Skeletal muscle satellite cell (primary cell): ENCODE measurements at regions not wholly inside any gene's neighbourhood (a gene's known extent, or its start where the extent isn't known, plus 50 kb on each side); places are given as distances from the start of the nearest gene placed in this dataset.

Source experiments
- H3K27me3 ChIP-seq: 2 replicates; pipeline ENCODE4 v1.7.0; 2013; ENCODE audit warnings: low read length; ENCODE audit not compliant: control insufficient read depth, insufficient read depth
- H3K36me3 ChIP-seq: 2 replicates; pipeline ENCODE4 v1.7.0; 2013; ENCODE audit warnings: mild to moderate bottlenecking, control low read depth, low read length; ENCODE audit not compliant: insufficient read depth
- H3K4me1 ChIP-seq: 2 replicates; pipeline ENCODE4 v1.7.0; 2013; ENCODE audit warnings: low read length; ENCODE audit not compliant: control insufficient read depth, insufficient read depth
- H3K4me2 ChIP-seq: 2 replicates; pipeline ENCODE4 v1.7.0; 2013; ENCODE audit warnings: mild to moderate bottlenecking, low read length
- H3K4me3 ChIP-seq: 2 replicates; pipeline ENCODE4 v1.7.0; 2013; ENCODE audit warnings: low read length
- H3K9ac ChIP-seq: 2 replicates; pipeline ENCODE4 v1.7.0; 2013; ENCODE audit warnings: mild to moderate bottlenecking, low read depth, low read length, moderate library complexity
- H3K9me3 ChIP-seq: replicated peaks from 2 replicates; pipeline ENCODE4 v1.7.0; 2013; ENCODE audit warnings: mild to moderate bottlenecking, control low read depth, low read length

DNA sequence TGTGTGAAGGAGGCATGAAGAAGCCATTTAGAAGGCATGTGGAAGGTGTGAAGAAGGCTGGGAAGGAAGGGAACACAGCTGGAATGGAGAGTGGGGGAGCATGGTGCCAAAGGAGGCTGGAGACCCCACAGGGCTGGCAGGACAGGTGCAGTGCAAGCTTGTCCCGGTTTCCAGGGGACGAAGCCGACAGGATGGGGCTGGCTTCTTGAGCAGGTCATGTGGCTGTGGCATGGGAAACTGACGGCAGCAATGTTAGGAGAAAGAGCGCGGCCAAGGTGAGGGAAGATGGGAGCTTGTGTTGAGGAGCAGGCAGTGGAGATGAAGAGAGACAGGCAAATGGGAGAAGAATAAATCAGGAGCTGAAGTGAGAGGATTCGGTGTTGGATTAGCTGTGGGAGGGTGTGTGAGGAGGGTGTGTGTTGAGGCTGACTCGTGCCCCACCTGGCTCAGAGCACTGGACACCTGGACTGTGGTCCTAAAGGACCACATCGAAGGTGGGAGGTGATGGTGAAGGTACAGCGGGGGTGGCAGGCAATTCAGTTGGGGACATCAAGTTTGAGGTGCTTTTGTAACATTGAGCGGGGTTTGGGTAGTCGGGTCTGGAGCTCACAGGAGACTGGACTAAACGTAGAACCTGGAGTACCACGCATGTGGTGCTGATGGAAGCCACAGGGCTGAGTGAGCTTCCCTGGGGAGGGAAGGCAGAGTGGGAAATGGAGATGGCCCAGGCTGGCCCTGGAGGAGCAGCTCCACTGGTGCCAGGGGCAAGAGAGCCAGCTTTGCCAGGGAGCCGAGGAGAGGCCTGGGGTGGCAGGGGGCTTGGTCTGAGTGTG lies 165.6 kb upstream of the HDAC4 start:
- peaks cover 13% of the 10 kb centered on the region for H3K9me3 ChIP-seq
- H3K36me3 ChIP-seq, result no peaks in the 10 kb centered on the region
- H3K9ac ChIP-seq, result no peak overlapping the region
- H3K27me3 ChIP-seq, result no peaks in the 10 kb centered on the region
- H3K4me2 ChIP-seq, result no peak overlapping the region
- no peaks in the 10 kb centered on the region for H3K4me1 ChIP-seq
- no peak overlapping the region for H3K4me3 ChIP-seq

DNA sequence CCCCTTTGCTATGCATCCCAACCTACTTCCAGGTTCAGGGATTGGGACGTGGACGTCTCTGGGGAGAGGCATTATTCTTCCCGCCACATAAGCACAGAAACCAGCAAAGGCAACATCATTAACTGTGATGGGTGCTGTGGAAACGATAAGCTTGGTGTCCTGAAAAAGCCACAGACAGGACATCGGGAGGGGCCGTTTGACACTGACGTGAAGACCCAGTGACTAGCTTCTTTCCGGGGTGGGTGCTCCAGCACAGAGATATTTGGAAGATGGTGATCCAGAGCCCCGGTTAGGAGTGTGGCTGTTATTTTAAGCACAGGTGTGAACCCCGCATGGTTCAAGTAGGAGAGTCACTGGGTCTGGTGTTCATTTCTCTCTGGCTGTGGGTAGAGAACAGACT lies 163.8 kb upstream of the HDAC4 start:
- H3K4me1 ChIP-seq, result no peaks in the 10 kb centered on the region
- peaks cover 13% of the 10 kb centered on the region for H3K9me3 ChIP-seq
- no peak overlapping the region for H3K4me2 ChIP-seq
- no peak overlapping the region for H3K4me3 ChIP-seq
- no peak overlapping the region for H3K9ac ChIP-seq
- no peaks in the 10 kb centered on the region for H3K27me3 ChIP-seq
- no peaks in the 10 kb centered on the region for H3K36me3 ChIP-seq

DNA sequence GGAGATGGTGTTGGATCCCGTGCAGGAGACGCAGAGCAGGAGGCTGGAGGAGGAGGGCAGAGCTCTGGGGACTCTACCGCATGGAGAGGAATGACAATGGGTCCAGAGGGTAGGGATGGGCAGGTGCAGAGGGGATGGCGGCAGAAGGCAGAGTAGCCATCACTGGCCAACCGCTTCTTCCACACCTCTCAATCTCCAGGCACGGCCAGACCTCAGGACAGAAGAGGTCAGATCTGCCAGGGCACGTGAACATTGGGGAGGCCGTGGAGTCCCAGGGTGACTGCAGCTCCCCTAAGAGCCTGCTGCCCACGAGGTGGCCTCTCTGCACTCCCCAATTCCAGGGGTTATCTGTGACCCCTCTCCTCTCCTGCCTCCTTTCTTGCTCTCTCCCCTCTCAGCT lies 162.7 kb upstream of the HDAC4 start:
- Histone ChIP-seq H3K4me1 (no peaks in the 10 kb centered on the region), H3K9ac (no peak overlapping the region), H3K36me3 (no peaks in the 10 kb centered on the region), H3K9me3 (peaks cover 10% of the 10 kb centered on the region), H3K4me3 (no peak overlapping the region), H3K27me3 (no peaks in the 10 kb centered on the region), H3K4me2 (no peak overlapping the region)

DNA sequence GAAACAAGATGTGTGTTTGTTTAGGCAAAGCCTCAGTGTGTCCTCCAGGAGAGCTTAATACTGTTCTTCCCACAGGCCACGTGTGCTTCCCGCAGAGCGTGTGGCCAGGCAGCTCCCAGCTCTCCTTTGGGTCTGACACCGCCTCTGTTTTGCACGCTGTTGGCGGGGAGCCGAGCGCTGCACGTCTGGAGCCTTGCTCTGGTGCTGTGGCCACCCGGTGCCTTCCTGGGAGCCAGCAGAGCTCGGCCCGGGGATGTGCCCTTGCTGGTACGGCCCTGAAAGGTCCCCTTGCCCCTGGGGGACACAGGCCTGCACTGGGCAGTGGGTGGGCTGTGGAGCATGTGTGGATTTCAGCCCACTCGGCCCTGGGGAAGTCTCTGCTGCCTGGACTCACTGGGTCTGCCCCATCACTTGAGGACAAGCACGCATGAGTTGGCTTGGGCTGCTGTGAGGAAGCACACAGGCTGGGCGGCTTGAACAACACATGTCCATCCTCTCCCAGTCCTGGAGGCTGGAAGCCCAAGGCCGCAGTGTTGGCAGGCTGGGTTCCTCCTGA lies 160.7 kb upstream of the HDAC4 start:
- Histone ChIP-seq H3K4me1 (no peaks in the 10 kb centered on the region), H3K4me3 (no peak overlapping the region), H3K27me3 (no peaks in the 10 kb centered on the region), H3K9me3 (peaks cover 10% of the 10 kb centered on the region), H3K9ac (no peak overlapping the region), H3K4me2 (no peak overlapping the region), H3K36me3 (no peaks in the 10 kb centered on the region)

DNA sequence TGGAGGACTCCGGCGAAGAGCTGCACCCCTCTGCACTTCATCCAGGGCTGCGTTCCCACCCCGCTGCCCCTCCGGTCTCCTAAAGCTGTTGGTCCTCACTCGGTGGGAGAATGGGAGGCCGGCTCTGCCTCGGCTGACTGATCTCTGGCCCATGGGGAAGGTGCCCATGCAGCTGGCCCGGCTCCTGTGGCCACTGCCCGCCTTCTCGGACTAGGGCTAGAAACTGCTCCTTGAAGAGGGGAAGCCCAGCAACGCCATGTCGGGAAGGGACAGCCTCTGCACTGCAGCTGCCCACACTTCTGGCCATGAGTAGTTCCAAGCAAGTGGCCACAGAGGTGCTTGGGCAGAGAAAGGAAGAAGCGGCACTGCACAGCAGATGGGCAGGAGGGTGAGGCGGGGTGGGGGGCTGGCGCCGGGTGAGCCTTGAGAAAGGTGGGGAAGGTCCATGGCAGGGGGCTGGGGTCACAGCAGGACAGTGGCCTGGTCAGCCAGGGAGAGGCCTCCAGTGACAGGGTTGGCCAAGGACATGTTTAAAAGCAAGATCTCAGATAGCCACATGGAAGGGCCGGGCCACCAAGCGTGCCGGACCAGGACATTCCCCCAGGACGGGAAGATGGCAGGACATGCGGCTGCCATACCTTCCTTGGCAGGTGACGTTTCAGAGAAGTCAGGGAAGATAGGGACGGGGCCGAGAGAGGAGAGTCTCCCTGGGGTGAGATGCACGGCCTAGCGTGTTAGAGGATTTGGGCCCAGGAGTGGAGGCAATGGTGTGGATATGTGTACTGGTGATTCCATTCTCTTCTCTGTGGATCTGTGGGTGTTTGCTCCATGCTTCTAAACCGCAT lies 158.8 kb upstream of the HDAC4 start:
- Histone ChIP-seq H3K27me3 (no peaks in the 10 kb centered on the region), H3K9ac (no peak overlapping the region), H3K9me3 (peaks cover 9% of the 10 kb centered on the region), H3K4me1 (no peaks in the 10 kb centered on the region), H3K4me2 (no peak overlapping the region), H3K4me3 (no peak overlapping the region), H3K36me3 (no peaks in the 10 kb centered on the region)

DNA sequence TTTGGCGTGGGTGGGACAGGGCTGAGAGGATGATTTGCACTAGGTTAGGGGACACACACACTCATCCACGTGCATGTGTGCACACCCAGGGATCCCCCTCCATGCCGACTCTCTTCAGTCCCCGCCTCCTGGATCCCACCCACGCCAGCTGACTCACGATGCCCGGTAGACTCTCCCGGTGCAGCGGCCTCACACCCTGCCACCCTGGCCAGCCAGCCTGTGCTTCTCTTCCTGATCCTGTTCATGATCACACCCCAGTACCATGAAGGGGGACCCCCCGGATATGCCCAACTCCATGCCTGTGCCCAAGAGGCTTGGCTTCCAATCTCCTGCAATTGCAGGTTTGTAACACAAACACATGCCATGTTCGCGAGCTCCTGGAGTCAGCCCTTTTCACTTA lies 157.8 kb upstream of the HDAC4 start:
- Histone ChIP-seq H3K9me3 (peaks cover under 1% of the 10 kb centered on the region), H3K36me3 (no peaks in the 10 kb centered on the region), H3K4me3 (no peak overlapping the region), H3K9ac (no peak overlapping the region), H3K4me1 (no peaks in the 10 kb centered on the region), H3K27me3 (no peaks in the 10 kb centered on the region), H3K4me2 (no peak overlapping the region)

DNA sequence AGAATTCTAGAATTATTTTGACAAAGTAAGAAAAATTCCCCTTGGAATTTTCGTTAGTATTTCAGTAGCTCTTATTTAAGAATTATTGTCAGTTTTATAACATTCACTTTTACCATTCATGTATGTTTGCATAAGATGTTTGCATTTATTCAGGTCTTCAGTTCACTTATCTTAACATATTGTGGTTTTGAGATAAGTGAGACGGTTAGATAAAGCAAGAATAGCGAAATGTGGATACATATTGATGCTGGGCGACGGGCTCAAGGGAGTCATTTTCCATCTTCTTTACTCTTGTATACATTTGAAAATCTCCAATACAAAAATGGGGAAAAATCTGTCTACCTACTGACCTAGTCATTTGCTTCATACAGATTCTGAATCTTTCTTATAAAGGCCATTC lies 156.7 kb upstream of the HDAC4 start:
- H3K27me3 ChIP-seq, result no peaks in the 10 kb centered on the region
- no peaks in the 10 kb centered on the region for H3K9me3 ChIP-seq
- H3K36me3 ChIP-seq, result no peaks in the 10 kb centered on the region
- no peaks in the 10 kb centered on the region for H3K4me1 ChIP-seq
- no peak overlapping the region for H3K4me3 ChIP-seq
- H3K9ac ChIP-seq, result no peak overlapping the region
- H3K4me2 ChIP-seq, result no peak overlapping the region

DNA sequence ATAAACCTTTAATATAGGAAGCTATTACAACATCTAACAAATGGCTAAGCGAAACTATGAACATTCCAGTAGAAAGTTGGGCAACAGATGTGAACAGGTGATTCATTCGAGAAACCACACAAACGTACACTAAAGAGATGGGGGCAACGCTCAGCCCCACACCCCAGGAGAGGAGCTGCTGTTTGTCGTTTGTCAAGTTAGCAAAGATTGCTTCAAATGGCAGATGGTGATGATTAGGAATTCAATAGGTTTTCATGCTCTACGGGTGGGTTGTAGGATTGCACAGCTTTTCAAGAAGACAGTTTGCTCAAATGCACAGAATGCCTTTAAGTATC lies 154.7 kb upstream of the HDAC4 start:
- no peaks in the 10 kb centered on the region for H3K4me1 ChIP-seq
- H3K9me3 ChIP-seq, result no peaks in the 10 kb centered on the region
- no peaks in the 10 kb centered on the region for H3K36me3 ChIP-seq
- H3K27me3 ChIP-seq, result no peaks in the 10 kb centered on the region
- no peak overlapping the region for H3K9ac ChIP-seq
- H3K4me3 ChIP-seq, result no peak overlapping the region
- no peak overlapping the region for H3K4me2 ChIP-seq

DNA sequence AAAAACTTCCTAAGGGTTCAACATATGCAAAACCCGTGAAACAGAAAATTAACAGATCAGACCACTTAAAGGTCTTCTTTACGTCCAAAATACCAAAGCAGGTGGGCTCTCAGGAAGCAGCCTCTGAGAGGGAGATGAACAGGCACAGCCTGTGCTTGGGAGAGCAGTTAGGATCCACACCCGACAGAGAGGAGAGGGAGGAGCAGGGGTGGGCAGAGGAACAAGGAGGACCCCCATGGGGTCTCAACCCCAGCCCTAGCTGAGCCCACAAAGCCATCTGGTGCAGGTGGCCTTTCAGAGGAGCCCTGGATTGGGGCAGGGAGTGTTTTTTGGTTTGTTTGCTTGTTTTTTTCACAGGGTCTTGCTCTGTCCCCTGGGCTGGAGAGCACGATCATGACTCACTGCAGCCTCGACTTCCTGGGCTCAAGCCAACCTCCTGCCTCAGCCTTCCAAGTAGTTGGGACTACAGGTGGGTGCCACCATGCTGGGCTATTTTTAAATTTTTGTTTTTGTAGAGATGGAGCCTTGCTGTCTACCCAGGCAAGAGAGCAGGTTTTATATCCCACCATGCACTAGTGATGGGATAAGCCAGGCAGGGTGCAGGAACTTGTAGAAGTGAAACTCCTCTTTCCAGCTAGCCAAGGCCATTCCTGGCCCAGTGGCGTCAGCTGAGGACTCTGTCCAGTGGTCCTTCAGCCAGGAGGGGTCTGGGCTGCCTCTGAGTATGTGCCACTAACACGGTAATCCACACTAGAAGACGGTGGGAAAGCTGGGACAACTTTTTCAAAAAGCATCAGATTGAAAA lies 154.1 kb upstream of the HDAC4 start:
- no peak overlapping the region for H3K4me3 ChIP-seq
- H3K4me2 ChIP-seq, result no peak overlapping the region
- no peaks in the 10 kb centered on the region for H3K36me3 ChIP-seq
- H3K4me1 ChIP-seq, result no peaks in the 10 kb centered on the region
- H3K9me3 ChIP-seq, result no peaks in the 10 kb centered on the region
- H3K27me3 ChIP-seq, result no peaks in the 10 kb centered on the region
- no peak overlapping the region for H3K9ac ChIP-seq

DNA sequence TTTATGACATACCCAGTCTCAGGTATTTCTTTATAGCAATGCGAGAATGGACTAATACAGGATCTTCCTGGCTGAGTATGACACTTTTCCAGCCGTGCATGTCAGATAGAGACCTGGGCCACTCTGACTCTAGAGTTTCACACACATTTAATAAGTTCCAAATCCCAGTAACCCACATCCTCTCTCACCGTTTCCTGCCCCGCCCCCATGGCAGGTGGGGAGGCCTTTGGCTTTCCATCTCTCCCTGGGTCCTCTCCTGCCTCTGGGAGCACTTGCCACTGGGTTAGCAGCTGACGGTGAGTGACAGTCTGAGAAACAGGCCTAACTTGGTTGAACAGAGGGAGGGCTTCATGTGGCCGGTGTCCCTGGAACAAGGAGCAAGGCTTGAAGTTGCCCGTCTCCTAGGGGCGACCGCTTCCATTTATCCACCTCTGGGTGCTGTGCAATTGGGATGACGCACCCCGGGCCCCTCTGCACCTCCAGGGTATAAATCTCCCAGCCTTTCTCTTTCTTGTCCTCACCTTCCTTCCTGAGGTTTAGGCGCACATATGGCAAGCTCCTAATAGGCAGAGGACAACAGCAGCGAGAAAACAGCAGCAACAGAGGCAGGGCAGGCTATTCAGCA lies 152.7 kb upstream of the HDAC4 start:
- no peak overlapping the region for H3K9ac ChIP-seq
- H3K4me3 ChIP-seq, result no peak overlapping the region
- H3K4me1 ChIP-seq, result no peaks in the 10 kb centered on the region
- H3K36me3 ChIP-seq, result no peaks in the 10 kb centered on the region
- H3K27me3 ChIP-seq, result no peaks in the 10 kb centered on the region
- no peak overlapping the region for H3K4me2 ChIP-seq
- H3K9me3 ChIP-seq, result no peaks in the 10 kb centered on the region
